ENCODE measurements at regions not wholly inside any gene's neighbourhood (a gene's known extent, or its start where the extent isn't known, plus 50 kb on each side); places are given as distances from the start of the nearest gene placed in this dataset.

DNA sequence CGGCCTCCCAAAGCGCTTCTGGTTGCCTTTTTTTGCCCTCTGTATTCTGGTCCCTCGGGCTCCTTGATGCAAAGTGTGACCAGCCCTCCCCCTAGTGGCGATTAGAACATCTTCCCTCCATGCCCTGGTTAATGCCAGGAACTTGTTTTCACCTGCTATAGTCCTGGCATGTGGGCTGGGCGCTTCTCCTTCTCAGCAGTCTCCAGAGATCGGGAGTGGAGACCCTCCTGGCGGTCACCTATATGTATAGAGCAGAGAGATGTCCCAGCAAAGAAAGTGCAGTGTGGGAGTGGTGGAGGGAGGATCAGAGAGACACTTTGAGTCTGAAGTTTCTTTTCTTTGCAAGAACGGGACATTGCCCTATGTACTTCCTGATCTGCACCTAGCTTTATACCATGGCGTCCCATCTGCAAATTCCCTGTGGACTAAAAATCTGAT, 264.1 kb downstream of the OTUD1 start:
- Histone ChIP-seq H4K20me1 (ENCODE audit: insufficient read depth) (no peaks in the 10 kb centered on the region), H3K79me2 (replicated peaks; ENCODE audit: insufficient read depth, low read length) (no peaks in the 10 kb centered on the region), H3K27me3 (ENCODE audit: insufficient read depth, low read depth, low read length) (peaks cover 13% of the 10 kb centered on the region), H3K4me3 (ENCODE audit: low read length) (no peak overlapping the region), H3K27ac (ENCODE audit: low read length) (no peak overlapping the region), H2AFZ (ENCODE audit: low read depth, low read length) (no peak overlapping the region), H3K9me2 (ENCODE audit: insufficient read depth, low read length) (no peaks in the 10 kb centered on the region), H3K36me3 (ENCODE audit: insufficient read depth, low read length) (no peaks in the 10 kb centered on the region), H3K9ac (ENCODE audit: low read length) (no peak overlapping the region), H3F3A (ENCODE audit: insufficient read depth, low read length, poor library complexity, severe bottlenecking) (no peaks in the 10 kb centered on the region), H3K9me3 (ENCODE audit: low read length) (no peaks in the 10 kb centered on the region), H3K4me2 (ENCODE audit: low read length) (no peak overlapping the region)
- TF ChIP-seq, protein P1, sequence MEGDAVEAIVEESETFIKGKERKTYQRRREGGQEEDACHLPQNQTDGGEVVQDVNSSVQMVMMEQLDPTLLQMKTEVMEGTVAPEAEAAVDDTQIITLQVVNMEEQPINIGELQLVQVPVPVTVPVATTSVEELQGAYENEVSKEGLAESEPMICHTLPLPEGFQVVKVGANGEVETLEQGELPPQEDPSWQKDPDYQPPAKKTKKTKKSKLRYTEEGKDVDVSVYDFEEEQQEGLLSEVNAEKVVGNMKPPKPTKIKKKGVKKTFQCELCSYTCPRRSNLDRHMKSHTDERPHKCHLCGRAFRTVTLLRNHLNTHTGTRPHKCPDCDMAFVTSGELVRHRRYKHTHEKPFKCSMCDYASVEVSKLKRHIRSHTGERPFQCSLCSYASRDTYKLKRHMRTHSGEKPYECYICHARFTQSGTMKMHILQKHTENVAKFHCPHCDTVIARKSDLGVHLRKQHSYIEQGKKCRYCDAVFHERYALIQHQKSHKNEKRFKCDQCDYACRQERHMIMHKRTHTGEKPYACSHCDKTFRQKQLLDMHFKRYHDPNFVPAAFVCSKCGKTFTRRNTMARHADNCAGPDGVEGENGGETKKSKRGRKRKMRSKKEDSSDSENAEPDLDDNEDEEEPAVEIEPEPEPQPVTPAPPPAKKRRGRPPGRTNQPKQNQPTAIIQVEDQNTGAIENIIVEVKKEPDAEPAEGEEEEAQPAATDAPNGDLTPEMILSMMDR (IDR thresholded peaks at IDR 0.05; ENCODE audit: poor library complexity, severe bottlenecking): peak; percentile 72
- TF ChIP-seq EZH2 (IDR thresholded peaks at IDR 0.05; ENCODE audit: borderline replicate concordance, insufficient read depth, low read length, poor library complexity, severe bottlenecking) (no peak), POLR2AphosphoS5 (IDR thresholded peaks at IDR 0.05) (no peak), SMC3 (conservative IDR thresholded peaks at IDR 0.05; ENCODE audit: poor library complexity) (peak; percentile 78), RAD21 (conservative IDR thresholded peaks at IDR 0.05) (peak; percentile 74), EP300 (conservative IDR thresholded peaks at IDR 0.05; ENCODE audit: poor library complexity, severe bottlenecking) (no peak)

DNA sequence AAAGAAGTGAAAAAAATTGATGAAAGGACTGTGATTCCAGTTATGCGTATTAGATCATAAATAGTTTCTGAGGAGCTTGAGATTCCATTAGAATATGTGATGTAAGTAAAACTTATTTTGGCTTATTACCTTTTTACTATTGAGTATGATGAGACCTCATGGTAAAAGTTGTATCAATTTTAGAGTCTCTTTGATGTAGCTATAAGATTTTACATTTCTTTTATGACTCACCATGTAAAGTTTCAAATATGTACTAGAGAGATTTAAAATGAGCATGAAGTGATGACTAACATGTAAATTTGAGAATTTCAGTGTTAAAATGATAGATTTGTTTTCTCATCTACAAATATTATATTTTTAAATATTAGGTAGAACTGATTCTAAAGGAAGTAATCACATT, 276.5 kb downstream of the OTUD1 start:
- Histone ChIP-seq H3K4me3 (ENCODE audit: low read length) (no peak overlapping the region), H3K27me3 (ENCODE audit: insufficient read depth, low read depth, low read length) (no peaks in the 10 kb centered on the region), H3K9me2 (ENCODE audit: insufficient read depth, low read length) (no peaks in the 10 kb centered on the region), H2AFZ (ENCODE audit: low read depth, low read length) (no peak overlapping the region), H3K4me2 (ENCODE audit: low read length) (no peak overlapping the region), H3K36me3 (ENCODE audit: insufficient read depth, low read length) (no peaks in the 10 kb centered on the region), H4K20me1 (ENCODE audit: insufficient read depth) (no peaks in the 10 kb centered on the region), H3K9ac (ENCODE audit: low read length) (no peak overlapping the region), H3F3A (ENCODE audit: insufficient read depth, low read length, poor library complexity, severe bottlenecking) (no peaks in the 10 kb centered on the region), H3K27ac (ENCODE audit: low read length) (no peak overlapping the region), H3K79me2 (replicated peaks; ENCODE audit: insufficient read depth, low read length) (no peaks in the 10 kb centered on the region), H3K9me3 (ENCODE audit: low read length) (no peaks in the 10 kb centered on the region)
- TF ChIP-seq SMC3 (conservative IDR thresholded peaks at IDR 0.05; ENCODE audit: poor library complexity): no peak
- TF ChIP-seq POLR2AphosphoS5 (IDR thresholded peaks at IDR 0.05): no peak
- TF ChIP-seq, protein P2, sequence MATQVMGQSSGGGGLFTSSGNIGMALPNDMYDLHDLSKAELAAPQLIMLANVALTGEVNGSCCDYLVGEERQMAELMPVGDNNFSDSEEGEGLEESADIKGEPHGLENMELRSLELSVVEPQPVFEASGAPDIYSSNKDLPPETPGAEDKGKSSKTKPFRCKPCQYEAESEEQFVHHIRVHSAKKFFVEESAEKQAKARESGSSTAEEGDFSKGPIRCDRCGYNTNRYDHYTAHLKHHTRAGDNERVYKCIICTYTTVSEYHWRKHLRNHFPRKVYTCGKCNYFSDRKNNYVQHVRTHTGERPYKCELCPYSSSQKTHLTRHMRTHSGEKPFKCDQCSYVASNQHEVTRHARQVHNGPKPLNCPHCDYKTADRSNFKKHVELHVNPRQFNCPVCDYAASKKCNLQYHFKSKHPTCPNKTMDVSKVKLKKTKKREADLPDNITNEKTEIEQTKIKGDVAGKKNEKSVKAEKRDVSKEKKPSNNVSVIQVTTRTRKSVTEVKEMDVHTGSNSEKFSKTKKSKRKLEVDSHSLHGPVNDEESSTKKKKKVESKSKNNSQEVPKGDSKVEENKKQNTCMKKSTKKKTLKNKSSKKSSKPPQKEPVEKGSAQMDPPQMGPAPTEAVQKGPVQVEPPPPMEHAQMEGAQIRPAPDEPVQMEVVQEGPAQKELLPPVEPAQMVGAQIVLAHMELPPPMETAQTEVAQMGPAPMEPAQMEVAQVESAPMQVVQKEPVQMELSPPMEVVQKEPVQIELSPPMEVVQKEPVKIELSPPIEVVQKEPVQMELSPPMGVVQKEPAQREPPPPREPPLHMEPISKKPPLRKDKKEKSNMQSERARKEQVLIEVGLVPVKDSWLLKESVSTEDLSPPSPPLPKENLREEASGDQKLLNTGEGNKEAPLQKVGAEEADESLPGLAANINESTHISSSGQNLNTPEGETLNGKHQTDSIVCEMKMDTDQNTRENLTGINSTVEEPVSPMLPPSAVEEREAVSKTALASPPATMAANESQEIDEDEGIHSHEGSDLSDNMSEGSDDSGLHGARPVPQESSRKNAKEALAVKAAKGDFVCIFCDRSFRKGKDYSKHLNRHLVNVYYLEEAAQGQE (IDR thresholded peaks at IDR 0.05; ENCODE audit: borderline replicate concordance): no peak
- no peak for TF ChIP-seq TAF1 (IDR thresholded peaks at IDR 0.05; ENCODE audit: low read depth)
- TF ChIP-seq EZH2 (IDR thresholded peaks at IDR 0.05; ENCODE audit: borderline replicate concordance, insufficient read depth, low read length, poor library complexity, severe bottlenecking): no peak
- no peak for TF ChIP-seq MXI1 (conservative IDR thresholded peaks at IDR 0.05; ENCODE audit: poor library complexity, severe bottlenecking)
- TF ChIP-seq, protein P1 (IDR thresholded peaks at IDR 0.05; ENCODE audit: poor library complexity, severe bottlenecking): no peak
- TF ChIP-seq EP300 (conservative IDR thresholded peaks at IDR 0.05; ENCODE audit: poor library complexity, severe bottlenecking): no peak
- no peak for TF ChIP-seq RAD21 (conservative IDR thresholded peaks at IDR 0.05)

All from neural cell (in vitro differentiated cells).